WTC11 (cell line): ENCODE measurements at regions not wholly inside any gene's neighbourhood (a gene's known extent, or its start where the extent isn't known, plus 50 kb on each side); places are given as distances from the start of the nearest gene placed in this dataset.

Experiments used
- ATAC-seq: fragments of 200-7000 bp; cut with Tn5 transposase; 2 replicates; pipeline ENCODE4 v1.10.0; 2021; ENCODE audit warnings: mild to moderate bottlenecking, moderate library complexity
- CTCF ChIA-PET: fragments of 300-600 bp; sonication (Branson Sonifier 250); formaldehyde crosslinking; loops from one replicate; lab custom pipeline; 2021; ENCODE audit warnings: antibody characterized with exemption; lab: Charles Lee
- POLR2A ChIA-PET: fragments of 350-600 bp; sonication (Branson Sonifier 250); formaldehyde crosslinking; loops from one replicate; lab custom pipeline; 2021; ENCODE audit warnings: antibody characterized with exemption; lab: Charles Lee
- DNase-seq: peaks from one replicate; pipeline ENCODE4 v3.0.0; 2021; ENCODE audit warnings: low spot score
- H3K27ac Mint-ChIP-seq: 2 replicates; pipeline ENCODE4 v1.8.0; 2021; ENCODE audit warnings: mixed read lengths
- H3K27me3 Mint-ChIP-seq: 2 replicates; pipeline ENCODE4 v1.8.0; 2021; ENCODE audit warnings: low read depth, mild to moderate bottlenecking, moderate library complexity, mixed read lengths
- H3K36me3 Mint-ChIP-seq: 2 replicates; pipeline ENCODE4 v1.8.0; 2021; ENCODE audit warnings: mixed read lengths
- H3K4me1 Mint-ChIP-seq: 2 replicates; pipeline ENCODE4 v1.8.0; 2022; ENCODE audit warnings: mixed read lengths
- H3K4me3 Mint-ChIP-seq: 2 replicates; pipeline ENCODE4 v1.8.0; 2021; ENCODE audit warnings: mild to moderate bottlenecking, moderate library complexity, mixed read lengths
- H3K9me3 Mint-ChIP-seq: 2 replicates; pipeline ENCODE4 v1.8.0; 2021; ENCODE audit warnings: mixed read lengths
- CBFB ChIP-seq: sonication (generic); formaldehyde crosslinking; IDR thresholded peaks from 2 replicates; pipeline ENCODE4 v1.8.1; 2022; ENCODE audit warnings: mild to moderate bottlenecking, low read depth, missing genetic modification reagents
- CREB1 ChIP-seq: sonication (generic); formaldehyde crosslinking; IDR thresholded peaks from 2 replicates; pipeline ENCODE4 v1.8.0; 2023; ENCODE audit warnings: mild to moderate bottlenecking, missing genetic modification reagents
- CTCF ChIP-seq: fragments of 200-600 bp; IDR thresholded peaks from 2 replicates; pipeline ENCODE4 v1.8.0; 2022; ENCODE audit warnings: antibody characterized with exemption
- E2F1 ChIP-seq: sonication (generic); formaldehyde crosslinking; IDR thresholded peaks from 2 replicates; pipeline ENCODE4 v1.8.0; 2022; ENCODE audit warnings: mild to moderate bottlenecking, missing genetic modification reagents
- FOXJ3 ChIP-seq: sonication (generic); formaldehyde crosslinking; IDR thresholded peaks from 2 replicates; pipeline ENCODE4 v1.9.0; 2021; ENCODE audit warnings: missing genetic modification reagents, mild to moderate bottlenecking, borderline replicate concordance
- FOXP4 ChIP-seq: sonication (generic); formaldehyde crosslinking; IDR thresholded peaks from 2 replicates; pipeline ENCODE4 v1.8.0; 2022; ENCODE audit warnings: mild to moderate bottlenecking, missing genetic modification reagents
- KAT7 ChIP-seq: sonication (generic); formaldehyde crosslinking; IDR thresholded peaks from 2 replicates; pipeline ENCODE4 v1.8.1; 2023; ENCODE audit warnings: missing genetic modification reagents, mild to moderate bottlenecking, borderline replicate concordance
- NR3C1 ChIP-seq: sonication (generic); formaldehyde crosslinking; conservative IDR thresholded peaks from 2 replicates; pipeline ENCODE4 v1.8.1; 2023; ENCODE audit warnings: low read depth, mild to moderate bottlenecking, missing genetic modification reagents
- OVOL2 ChIP-seq: fragments of 250-450 bp; sonication (Bioruptor Pico); IDR thresholded peaks from 2 replicates; pipeline ENCODE4 v1.9.0; 2021; ENCODE audit warnings: mild to moderate bottlenecking, borderline replicate concordance
- PREB ChIP-seq: sonication (generic); formaldehyde crosslinking; IDR thresholded peaks from 2 replicates; pipeline ENCODE4 v1.8.1; 2022; ENCODE audit warnings: mild to moderate bottlenecking, missing genetic modification reagents, moderate library complexity, borderline replicate concordance
- PRRX2 ChIP-seq: fragments of 250-450 bp; sonication (Bioruptor Pico); IDR thresholded peaks from 2 replicates; pipeline ENCODE4 v1.8.0; 2021; ENCODE audit warnings: mild to moderate bottlenecking
- SOX15 ChIP-seq: fragments of 250-450 bp; sonication (Bioruptor Pico); IDR thresholded peaks from 2 replicates; pipeline ENCODE4 v1.9.0; 2021; ENCODE audit warnings: mild to moderate bottlenecking
- TCF7 ChIP-seq: sonication (generic); formaldehyde crosslinking; IDR thresholded peaks from 2 replicates; pipeline ENCODE4 v1.8.0; 2022; ENCODE audit warnings: mild to moderate bottlenecking, low read depth, missing genetic modification reagents, moderate library complexity
- USF2 ChIP-seq: sonication (generic); formaldehyde crosslinking; IDR thresholded peaks from 2 replicates; pipeline ENCODE4 v1.8.1; 2023; ENCODE audit warnings: mild to moderate bottlenecking, missing genetic modification reagents, moderate library complexity
- ZBTB21 ChIP-seq: sonication (generic); formaldehyde crosslinking; IDR thresholded peaks from 2 replicates; pipeline ENCODE4 v1.8.1; 2023; ENCODE audit warnings: mild to moderate bottlenecking, missing genetic modification reagents, borderline replicate concordance
- ZBTB43 ChIP-seq: sonication (generic); formaldehyde crosslinking; IDR thresholded peaks from 2 replicates; pipeline ENCODE4 v1.8.1; 2023; ENCODE audit warnings: mild to moderate bottlenecking, missing genetic modification reagents
- ZNF138 ChIP-seq: sonication (generic); formaldehyde crosslinking; conservative IDR thresholded peaks from 2 replicates; pipeline ENCODE4 v1.8.1; 2022; ENCODE audit warnings: mild to moderate bottlenecking, moderate library complexity, missing genetic modification reagents
- ZNF232 ChIP-seq: sonication (generic); formaldehyde crosslinking; IDR thresholded peaks from 2 replicates; pipeline ENCODE4 v1.8.0; 2022; ENCODE audit warnings: mild to moderate bottlenecking, missing genetic modification reagents
- ZNF423 ChIP-seq: fragments of 250-450 bp; sonication (Bioruptor Pico); IDR thresholded peaks from 2 replicates; pipeline ENCODE4 v2.1.2; 2022; ENCODE audit warnings: mild to moderate bottlenecking, moderate library complexity

- Mint-ChIP-seq H3K4me3 (no peak overlapping the region), H3K27me3 (no peaks in the 10 kb centered on the region), H3K9me3 (no peaks in the 10 kb centered on the region), H3K27ac (no peak overlapping the region), H3K4me1 (no peaks in the 10 kb centered on the region), H3K36me3 (no peaks in the 10 kb centered on the region)
- POLR2A ChIA-PET = no interaction called here
- ATAC-seq (no peak; the same call in 1 of the 2 replicates), DNase-seq (no peak)
- CTCF ChIA-PET = interaction anchor here (1.2 kb wide), 1 partner anchor 8 kb away, joined by 3 read pairs; no protein-coding TSS in a partner anchor
- TF ChIP-seq SOX15 (CRISPR knock-in tag) (no peak), TCF7 (CRISPR knock-in tag) (no peak), PRRX2 (CRISPR knock-in tag) (no peak), E2F1 (no peak)
Measured at GRCh38 chr16:55040366-55041086, 109.9 kb downstream of the IRX5 start.

- Mint-ChIP-seq H3K27ac (no peak overlapping the region), H3K36me3 (no peaks in the 10 kb centered on the region)
- no peak for TF ChIP-seq CREB1
- no peak for TF ChIP-seq NR3C1 (CRISPR knock-in tag)
- no peak for TF ChIP-seq ZBTB43 (CRISPR knock-in tag)
- TF ChIP-seq ZNF423 (CRISPR knock-in tag) = no peak
- no peak for TF ChIP-seq CBFB
- no peak for TF ChIP-seq USF2 (CRISPR knock-in tag)
- no peak for TF ChIP-seq OVOL2 (CRISPR knock-in tag)
- TF ChIP-seq ZNF138 (CRISPR knock-in tag) = no peak
- TF ChIP-seq, all 79 proteins: peak for 0
- ChIA-PET CTCF (interaction anchor here (3.0 kb wide), 1 partner anchor 83 kb away, joined by 9 read pairs; no protein-coding TSS in a partner anchor), POLR2A (no interaction called here)
- no peaks in the 10 kb centered on the region for H3K9me3 Mint-ChIP-seq
- no peak overlapping the region for H3K4me3 Mint-ChIP-seq
- no peaks in the 10 kb centered on the region for H3K4me1 Mint-ChIP-seq
- DNase-seq = no peak
- ATAC-seq = no peak
- H3K27me3 Mint-ChIP-seq = no peaks in the 10 kb centered on the region
Measured at GRCh38 chr16:55041540-55042234, 111.0 kb downstream of the IRX5 start.

- no peaks in the 10 kb centered on the region for H3K36me3 Mint-ChIP-seq
- DNase-seq = no peak
- no peaks in the 10 kb centered on the region for H3K27me3 Mint-ChIP-seq
- POLR2A ChIA-PET = no interaction called here
- H3K4me1 Mint-ChIP-seq = no peaks in the 10 kb centered on the region
- H3K4me3 Mint-ChIP-seq = no peak overlapping the region
- CTCF ChIA-PET = interaction anchor here (0.8 to 3.0 kb wide), 8 partner anchors 8 to 215 kb away, joined by 3 to 22 read pairs (median 6); no protein-coding TSS in a partner anchor
- no peak overlapping the region for H3K27ac Mint-ChIP-seq
- H3K9me3 Mint-ChIP-seq = no peaks in the 10 kb centered on the region
- ATAC-seq = no peak
- no peak for TF ChIP-seq KAT7
- TF ChIP-seq FOXP4 (CRISPR knock-in tag) = no peak
- no peak for TF ChIP-seq FOXJ3 (CRISPR knock-in tag)
- no peak for TF ChIP-seq ZBTB21 (CRISPR knock-in tag)
- TF ChIP-seq CTCF = no peak
- TF ChIP-seq ZNF232 = no peak
- TF ChIP-seq ZNF138 (CRISPR knock-in tag) = no peak
- no peak for TF ChIP-seq PREB (CRISPR knock-in tag)
- no peak for TF ChIP-seq ZBTB43 (CRISPR knock-in tag)
Measured at GRCh38 chr16:55042556-55043432, 112.1 kb downstream of the IRX5 start.
